ENCODE measurements at regions not wholly inside any gene's neighbourhood (a gene's known extent, or its start where the extent isn't known, plus 50 kb on each side); places are given as distances from the start of the nearest gene placed in this dataset.

DNA sequence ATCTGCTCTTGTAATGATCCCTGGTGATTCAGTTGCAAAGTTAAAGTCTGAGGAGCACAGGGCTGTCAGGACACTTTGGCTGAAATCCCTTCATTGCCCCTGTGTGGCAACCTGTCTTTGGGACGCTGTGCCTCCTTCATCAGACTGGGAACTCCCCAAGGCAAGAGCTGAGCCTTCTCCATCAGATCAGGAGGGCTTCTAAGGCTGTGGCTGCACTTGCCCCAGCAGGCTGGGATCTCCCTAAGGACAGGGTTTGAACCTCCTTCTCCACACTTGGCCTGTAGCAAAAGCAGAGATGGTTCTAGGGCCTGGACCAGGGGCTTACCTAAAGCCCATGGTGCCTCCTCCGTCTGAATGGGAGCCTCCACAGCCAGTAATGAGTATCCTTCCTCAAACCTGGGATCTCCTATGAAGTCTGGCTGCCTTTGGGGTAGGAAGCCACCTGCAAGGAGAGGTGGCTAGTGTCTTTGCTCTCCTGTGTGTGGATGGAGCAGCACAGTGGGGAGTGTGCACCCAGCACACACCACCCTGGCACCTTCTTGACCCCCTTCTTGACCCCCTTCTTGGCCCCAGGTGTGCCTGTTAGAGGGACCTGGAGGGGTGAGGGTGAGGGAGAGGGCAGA lies 79.0 kb upstream of the NKD1 start:
- DNase-seq = no peak

- no peak for DNase-seq
Measured at GRCh38 chr16:50468749-50469078, 79.5 kb upstream of the NKD1 start.

- peak; percentile 31 to 34 for DNase-seq
Measured at GRCh38 chr16:50467943-50468748, 80.0 kb upstream of the NKD1 start.

- no peak for DNase-seq
Measured at GRCh38 chr16:50467559-50467942, 80.6 kb upstream of the NKD1 start.

DNA sequence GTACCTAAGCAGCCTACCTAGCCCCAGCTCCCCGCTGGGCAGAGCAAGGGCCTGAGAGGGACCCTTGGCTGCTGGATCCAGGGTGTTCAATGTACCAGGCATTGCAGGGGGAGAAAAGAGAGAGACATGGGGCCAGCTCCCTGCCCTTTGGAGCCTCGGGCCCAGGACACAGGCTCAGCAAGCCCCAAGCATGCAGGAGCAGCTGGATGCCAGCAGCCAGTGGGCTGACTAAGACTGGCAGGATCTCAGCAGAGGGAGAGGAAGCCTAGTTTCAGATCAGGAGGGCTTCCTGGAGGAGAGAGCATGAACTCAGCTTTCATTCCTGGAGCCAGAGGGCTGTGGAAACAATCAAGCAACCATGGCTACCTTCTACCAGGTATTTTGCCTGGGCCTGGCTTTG lies 82.0 kb upstream of the NKD1 start:
- no peak for DNase-seq

GRCh38 chr16:50464325-50465290 lies 83.6 kb upstream of the NKD1 start:
- no peak for DNase-seq

DNA sequence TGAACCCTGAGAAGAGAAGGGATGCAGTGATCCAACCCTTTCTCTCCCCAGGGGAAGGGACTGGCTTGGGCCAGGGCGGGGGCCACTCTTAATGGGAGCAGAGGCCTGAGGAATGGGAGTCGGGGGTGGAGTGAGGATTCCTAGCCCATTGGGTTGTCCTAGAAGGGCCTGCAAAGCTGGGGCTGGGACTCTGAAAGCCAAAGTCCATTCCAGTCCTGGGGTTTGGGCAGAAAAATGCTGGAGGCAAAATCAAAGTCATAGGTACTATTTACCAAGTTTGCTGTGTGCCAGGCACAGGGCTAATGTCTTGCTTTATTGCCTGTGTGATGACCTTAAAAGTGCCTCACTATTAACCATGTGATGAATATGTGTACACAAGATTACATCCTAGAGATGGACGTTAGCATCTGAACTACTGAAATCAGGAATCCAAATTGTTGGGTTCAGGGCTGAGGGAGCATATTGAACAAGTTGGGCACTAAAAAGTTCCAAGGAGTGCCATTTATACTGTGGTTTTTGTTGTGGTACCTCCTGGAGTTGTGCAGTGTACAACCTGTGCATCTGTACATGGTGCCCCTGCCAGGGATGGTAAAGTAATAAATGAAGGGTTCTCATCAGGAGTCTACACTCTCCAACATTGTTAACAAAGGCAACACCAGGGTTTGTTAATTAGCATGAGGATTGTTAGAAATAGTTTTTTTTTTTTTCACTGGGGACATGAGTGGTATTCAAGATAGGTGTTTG lies 84.4 kb upstream of the NKD1 start:
- DNase-seq = no peak

DNA sequence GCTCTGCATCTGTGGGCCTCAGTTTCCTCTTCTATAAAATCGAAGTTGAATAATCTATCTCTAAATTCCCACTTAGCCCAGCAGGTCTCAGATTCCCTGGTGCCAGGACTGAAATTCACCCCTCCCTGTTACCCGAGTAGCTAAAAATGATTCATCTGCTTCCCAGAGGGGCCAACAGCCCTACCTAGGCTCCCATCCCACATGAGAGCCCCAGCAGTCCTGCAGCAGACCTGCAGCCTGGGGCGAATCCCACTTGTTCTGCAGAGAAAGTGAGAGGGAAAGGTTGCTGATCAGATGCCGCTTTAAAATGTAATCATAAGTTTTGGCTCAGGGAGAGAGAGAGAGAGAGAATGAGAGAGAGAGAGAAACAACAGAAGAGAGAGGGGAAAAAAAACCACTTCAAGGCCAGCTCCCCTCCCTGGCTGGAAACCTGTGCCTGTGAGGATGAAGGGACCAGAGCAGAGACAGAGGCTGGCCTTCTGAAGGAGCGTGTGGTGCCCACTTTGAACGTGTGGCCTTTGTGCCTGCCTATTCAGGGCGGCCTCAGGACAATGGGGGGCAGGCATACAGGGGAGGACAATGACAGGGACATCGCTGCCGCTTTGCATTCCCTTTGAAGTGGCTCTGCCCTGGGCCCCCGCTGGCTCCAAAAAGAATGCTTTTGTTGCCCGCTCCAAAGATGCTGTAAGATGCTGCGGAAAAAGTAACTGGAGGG lies 85.2 kb upstream of the NKD1 start:
- DNase-seq = no peak

DNA sequence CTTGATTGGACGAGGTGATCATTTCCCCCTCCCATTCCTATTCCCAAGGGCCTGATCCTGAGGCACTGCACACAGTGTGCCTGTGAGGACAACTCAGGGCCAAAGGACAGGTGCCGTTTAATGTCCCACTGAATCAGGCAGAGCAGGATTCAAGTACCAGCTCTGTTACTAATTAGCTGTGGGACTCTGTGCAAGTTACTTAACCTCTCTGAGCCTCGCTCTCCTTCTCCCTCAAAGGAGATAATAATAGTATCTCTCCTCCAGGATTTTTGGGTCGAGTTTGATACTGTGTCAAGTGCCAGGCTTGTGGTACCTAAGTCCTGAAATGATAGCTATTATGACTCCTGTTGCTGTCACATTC lies 86.8 kb upstream of the NKD1 start:
- DNase-seq = no peak

DNA sequence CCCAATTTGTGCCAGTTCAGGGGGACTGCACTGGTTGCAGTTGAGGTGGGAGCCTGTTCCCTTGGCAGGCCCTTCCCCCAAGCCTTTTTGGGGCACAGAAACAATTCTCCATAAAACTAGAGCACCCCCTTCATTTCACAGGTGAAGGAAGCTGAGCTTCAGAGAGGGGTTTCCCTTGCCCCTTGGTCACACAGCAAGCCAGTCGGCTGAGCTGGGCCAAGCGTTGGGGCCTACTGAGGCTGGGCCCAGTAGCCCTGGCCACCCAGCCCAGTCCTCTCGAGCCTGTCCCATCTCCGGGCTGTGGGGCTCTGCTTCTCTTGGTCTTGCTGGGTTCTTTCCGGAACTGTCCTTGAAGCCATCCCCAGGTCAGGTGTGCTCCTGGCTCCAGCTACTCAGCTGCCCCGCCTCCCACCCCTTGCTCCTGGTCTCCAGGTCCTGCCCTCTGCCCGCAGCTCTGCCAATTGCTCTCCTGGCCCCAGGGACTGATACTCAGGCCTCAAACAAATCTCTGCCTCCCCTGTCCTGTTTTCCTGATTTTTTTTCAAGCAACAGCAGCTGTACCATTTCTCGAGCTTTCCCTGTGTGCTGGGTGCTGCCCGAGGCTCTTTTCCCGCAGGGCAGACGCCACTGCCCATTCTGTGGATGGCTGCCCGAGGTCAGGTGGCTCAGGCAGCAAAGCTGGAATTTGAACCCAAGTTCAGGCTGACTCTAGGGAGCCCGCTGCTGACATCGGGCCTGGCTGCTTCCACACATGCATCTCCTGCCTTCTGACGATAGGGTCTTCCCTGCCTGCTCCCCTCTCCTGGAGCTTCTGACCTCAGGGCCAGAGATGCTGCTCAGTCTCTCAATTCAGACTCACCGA lies 87.4 kb upstream of the NKD1 start:
- no peak for DNase-seq

GRCh38 chr16:50459496-50460080 lies 88.6 kb upstream of the NKD1 start:
- no peak for DNase-seq

- DNase-seq = no peak
Measured at GRCh38 chr16:50458667-50459495, 89.3 kb upstream of the NKD1 start.

DNA sequence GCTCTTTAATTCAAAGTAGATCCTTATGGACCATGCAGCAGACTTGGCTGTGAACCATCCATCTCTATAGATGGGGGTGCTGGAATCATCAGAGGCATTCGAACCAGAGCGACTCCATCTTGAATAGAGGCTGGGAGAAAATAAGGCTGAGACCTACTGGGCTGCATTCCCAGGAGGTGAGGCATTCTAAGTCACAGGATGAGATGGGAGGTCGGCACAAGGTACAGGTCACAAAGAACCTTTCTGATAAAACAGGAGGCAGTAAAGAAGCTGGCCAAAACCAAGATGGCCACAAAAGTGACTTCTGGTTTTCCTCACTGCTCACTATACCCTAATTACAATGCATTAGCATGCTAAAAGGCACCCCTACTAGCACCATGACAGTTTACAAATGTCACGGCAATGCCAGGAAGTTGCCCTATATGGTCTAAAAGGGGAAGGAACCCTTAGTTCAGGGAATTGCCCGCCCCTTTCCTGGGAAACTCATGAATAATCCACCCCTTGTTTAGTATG lies 89.2 kb upstream of the BRD7 start:
- DNase-seq = no peak

DNA sequence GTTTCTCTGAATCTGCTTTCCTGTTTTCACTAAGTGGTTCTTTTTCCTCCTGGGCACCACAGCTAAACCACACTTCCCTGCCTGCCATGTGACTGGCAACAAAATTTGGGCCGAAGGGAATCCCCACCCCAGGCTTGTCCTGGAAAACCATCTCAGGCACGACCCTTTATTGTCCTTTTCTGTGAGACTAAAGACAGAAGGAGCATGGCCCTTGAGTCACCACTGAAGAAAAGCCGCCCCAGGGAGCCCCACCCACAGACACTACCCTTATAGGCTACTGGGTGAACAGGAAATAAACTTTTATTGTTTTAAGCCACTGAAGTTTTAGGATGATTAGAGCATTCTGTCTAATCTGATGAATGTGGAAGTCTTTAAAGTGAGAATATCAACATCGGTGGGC lies 88.6 kb upstream of the BRD7 start:
- DNase-seq = no peak

- DNase-seq = no peak
Measured at GRCh38 chr16:50455288-50455845, 86.6 kb upstream of the BRD7 start.

- no peak for DNase-seq
Measured at GRCh38 chr16:50453446-50453845, 84.7 kb upstream of the BRD7 start.

DNA sequence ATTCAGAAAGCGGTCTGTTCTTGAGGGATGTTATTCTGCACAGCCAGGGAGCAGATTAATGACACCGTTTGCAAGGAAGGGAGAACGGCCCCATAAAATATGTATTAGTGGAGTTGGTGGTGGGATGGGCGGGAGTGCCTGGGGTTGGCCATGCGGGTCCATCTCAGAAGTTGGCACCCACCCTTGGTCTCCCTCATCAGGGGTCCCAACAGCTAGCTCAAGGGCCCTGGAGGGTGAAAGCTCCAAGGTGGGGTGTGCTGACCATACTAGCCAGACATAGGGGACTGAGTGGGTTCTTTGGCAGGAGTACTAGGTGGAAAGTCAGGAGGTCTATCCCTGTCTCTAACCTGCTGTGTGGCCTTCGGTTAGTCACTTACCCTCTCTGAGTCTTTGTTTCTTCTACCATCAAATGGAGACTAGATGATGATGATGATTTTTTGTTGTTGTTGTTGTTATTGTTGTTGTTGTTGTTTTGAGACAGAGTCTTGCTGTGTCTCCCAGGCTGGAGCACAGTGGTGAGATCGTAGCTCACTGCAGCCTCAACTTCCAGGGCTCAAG lies 83.2 kb upstream of the BRD7 start:
- DNase-seq = no peak

DNA sequence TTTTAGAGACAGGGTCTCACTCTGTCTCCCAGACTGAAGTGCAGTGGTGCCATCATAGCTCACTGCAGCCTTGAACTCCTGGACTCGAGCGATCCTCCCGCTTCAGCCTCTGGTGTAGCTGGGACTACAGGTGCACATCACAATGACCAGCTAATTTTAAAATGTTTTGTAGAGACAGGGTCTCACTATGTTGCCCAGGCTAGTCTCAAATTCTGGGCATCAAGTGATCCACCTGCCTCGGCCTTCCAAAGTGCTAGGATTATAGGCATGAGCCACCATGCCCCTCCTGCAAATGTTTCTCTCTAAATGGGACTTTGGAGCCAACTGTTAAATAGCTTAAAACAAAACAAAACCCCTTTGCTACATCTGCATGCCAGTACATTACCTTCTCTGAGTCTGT lies 82.2 kb upstream of the BRD7 start:
- no peak for DNase-seq
